Adrenal gland (tissue), 5 donors: ENCODE measurements at regions not wholly inside any gene's neighbourhood (a gene's known extent, or its start where the extent isn't known, plus 50 kb on each side); places are given as distances from the start of the nearest gene placed in this dataset.

ENCODE experiments used
- POLR2A ChIP-seq, 2 donors: fragments of 450-650 bp; IDR thresholded peaks; one replicate each; pipeline ENCODE4 v1.6.1; 2017; ENCODE audit warnings: antibody characterized with exemption in 2 of 2, mild to moderate bottlenecking in 2 of 2, moderate library complexity in 1 of 2
- TF ChIP-seq, protein P1 (sequence below), 6 experiments: fragments of 450-650 bp in 4 of 6; fragments of 200-600 bp in 2 of 6; sonication (generic) in 1 of 6; IDR thresholded peaks; 1 replicate in 5 of 6; 2 replicates in 1 of 6; pipeline versions ENCODE4 v1.5.1 to v1.8.0; 2016 to 2021; ENCODE audit warnings: antibody characterized with exemption in 6 of 6, mild to moderate bottlenecking in 2 of 6, moderate library complexity in 1 of 6
- donor health status: DM: no; HTN: no; CAD: no.

- TF ChIP-seq, protein P1, sequence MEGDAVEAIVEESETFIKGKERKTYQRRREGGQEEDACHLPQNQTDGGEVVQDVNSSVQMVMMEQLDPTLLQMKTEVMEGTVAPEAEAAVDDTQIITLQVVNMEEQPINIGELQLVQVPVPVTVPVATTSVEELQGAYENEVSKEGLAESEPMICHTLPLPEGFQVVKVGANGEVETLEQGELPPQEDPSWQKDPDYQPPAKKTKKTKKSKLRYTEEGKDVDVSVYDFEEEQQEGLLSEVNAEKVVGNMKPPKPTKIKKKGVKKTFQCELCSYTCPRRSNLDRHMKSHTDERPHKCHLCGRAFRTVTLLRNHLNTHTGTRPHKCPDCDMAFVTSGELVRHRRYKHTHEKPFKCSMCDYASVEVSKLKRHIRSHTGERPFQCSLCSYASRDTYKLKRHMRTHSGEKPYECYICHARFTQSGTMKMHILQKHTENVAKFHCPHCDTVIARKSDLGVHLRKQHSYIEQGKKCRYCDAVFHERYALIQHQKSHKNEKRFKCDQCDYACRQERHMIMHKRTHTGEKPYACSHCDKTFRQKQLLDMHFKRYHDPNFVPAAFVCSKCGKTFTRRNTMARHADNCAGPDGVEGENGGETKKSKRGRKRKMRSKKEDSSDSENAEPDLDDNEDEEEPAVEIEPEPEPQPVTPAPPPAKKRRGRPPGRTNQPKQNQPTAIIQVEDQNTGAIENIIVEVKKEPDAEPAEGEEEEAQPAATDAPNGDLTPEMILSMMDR (IDR thresholded peaks at IDR 0.05): no peak
- no peak for TF ChIP-seq POLR2A (IDR thresholded peaks at IDR 0.05)
Observed at GRCh38 chr13:40221460-40222201, 444.8 kb downstream of the FOXO1 start.
